WERI-Rb-1 (cell line): ENCODE measurements at regions not wholly inside any gene's neighbourhood (a gene's known extent, or its start where the extent isn't known, plus 50 kb on each side); places are given as distances from the start of the nearest gene placed in this dataset.
"Not testable (repeated sequence)": the region's sequence is repeated elsewhere in the genome, so short reads cannot be mapped to it uniquely, and the experiment has no call there.

Experiments used
- DNase-seq: peaks from one replicate; pipeline ENCODE4 v3.0.0-alpha.2; 2020
- H3K27ac ChIP-seq: fragments of 250-450 bp; sonication (Bioruptor Pico); 2 replicates; pipeline ENCODE4 v1.5.1; 2020; ENCODE audit warnings: mild to moderate bottlenecking, moderate library complexity
- H3K27me3 ChIP-seq: fragments of 250-450 bp; sonication (Bioruptor Pico); 2 replicates; pipeline ENCODE4 v1.5.1; 2021; ENCODE audit warnings: mild to moderate bottlenecking, low read depth, moderate library complexity; ENCODE audit not compliant: insufficient read depth, severe bottlenecking
- H3K36me3 ChIP-seq: fragments of 250-450 bp; sonication (Bioruptor Pico); 2 replicates; pipeline ENCODE4 v1.5.1; 2020; ENCODE audit warnings: mild to moderate bottlenecking, moderate library complexity
- H3K4me3 ChIP-seq: 2 replicates; pipeline ENCODE4 v1.5.1; 2011; ENCODE audit warnings: low read depth, mild to moderate bottlenecking, control low read depth, low read length
- H3K9me3 ChIP-seq: fragments of 250-450 bp; sonication (Bioruptor Pico); 2 replicates; pipeline ENCODE4 v1.5.1; 2021; ENCODE audit warnings: mild to moderate bottlenecking, moderate library complexity; ENCODE audit not compliant: severe bottlenecking

DNA sequence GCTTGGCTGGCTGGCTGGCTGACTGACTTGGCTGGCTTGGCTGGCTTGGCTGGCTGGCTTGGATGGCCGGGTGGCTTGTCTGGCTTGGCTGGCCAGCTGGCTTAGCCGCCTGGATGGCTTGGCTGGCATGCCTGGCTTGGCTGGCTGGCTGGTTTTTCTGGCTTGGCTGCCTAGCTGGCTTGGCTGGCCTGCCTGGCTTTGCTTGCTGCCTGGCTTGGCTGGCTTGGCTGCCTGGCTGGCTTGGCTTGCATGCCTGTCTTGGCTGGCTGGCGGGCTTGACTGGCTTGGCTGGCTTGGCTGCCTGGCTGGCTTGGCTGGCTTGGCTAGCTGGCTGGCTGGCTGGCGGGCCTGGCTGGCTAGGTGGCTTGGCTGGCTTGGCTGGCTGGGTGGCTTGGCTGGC, 2830.5 kb downstream of the RPIA start:
- not testable (repeated sequence) for H3K9me3 ChIP-seq, H3K27ac ChIP-seq, H3K36me3 ChIP-seq, DNase-seq, H3K27me3 ChIP-seq, H3K4me3 ChIP-seq

DNA sequence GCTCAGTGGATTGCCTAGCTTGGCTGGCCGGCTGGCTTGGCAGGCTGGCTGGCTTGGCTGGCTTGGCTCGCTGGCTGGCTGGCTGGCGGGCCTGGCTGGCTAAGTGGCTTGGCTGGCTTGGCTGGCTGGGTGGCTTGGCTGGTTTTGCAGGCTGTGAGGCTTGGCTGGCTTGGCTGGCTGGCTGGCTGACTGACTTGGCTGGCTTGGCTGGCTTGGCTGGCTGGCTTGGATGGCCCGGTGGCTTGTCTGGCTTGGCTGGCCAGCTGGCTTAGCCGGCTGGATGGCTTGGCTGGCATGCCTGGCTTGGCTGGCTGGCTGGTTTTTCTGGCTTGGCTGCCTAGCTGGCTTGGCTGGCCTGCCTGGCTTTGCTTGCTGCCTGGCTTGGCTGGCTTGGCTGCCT, 2831.4 kb downstream of the RPIA start:
- not testable (repeated sequence) for DNase-seq, H3K27ac ChIP-seq, H3K36me3 ChIP-seq, H3K27me3 ChIP-seq, H3K4me3 ChIP-seq, H3K9me3 ChIP-seq

DNA sequence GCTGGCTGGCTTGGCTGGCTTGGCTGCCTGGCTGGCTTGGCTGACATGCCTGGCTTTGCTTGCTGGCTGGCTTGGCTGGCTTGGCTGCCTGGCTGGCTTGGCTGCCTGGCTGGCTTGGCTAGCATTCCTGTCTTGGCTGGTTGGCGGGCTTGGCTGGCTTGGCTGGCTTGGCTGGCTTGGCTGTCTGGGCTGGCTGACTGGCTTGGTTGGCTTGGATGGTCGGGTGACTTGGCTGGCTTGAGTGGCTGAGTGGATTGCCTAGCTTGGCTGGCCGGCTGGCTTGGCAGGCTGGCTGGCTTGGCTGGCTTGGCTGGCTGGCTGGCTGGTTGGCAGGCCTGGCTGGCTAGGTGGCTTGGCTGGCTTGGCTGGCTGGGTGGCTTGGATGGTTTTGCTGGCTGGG, 2832.3 kb downstream of the RPIA start:
- not testable (repeated sequence) for DNase-seq, H3K36me3 ChIP-seq, H3K9me3 ChIP-seq, H3K27me3 ChIP-seq, H3K27ac ChIP-seq, H3K4me3 ChIP-seq

DNA sequence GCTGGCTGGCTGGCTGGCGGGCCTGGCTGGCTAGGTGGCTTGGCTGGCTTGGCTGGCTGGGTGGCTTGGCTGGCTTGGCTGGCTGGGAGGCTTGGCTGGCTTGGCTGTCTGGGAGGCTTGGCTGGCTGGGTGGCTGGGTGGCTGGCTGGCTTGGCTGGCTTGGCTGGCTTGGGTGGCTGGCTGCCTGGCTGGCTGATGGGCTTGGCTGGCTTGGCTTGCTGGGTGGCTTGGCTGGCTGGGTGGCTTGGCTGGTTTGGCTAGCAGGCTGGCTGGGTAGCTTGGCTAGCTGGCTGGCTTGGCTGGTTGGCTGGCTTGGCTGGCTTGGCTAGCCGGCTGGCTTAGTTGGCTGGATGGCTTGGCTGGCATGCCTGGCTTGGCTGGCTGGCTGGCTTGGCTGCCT, 2834.1 kb downstream of the RPIA start:
- not testable (repeated sequence) for H3K9me3 ChIP-seq, H3K27ac ChIP-seq, H3K36me3 ChIP-seq, DNase-seq, H3K4me3 ChIP-seq, H3K27me3 ChIP-seq

DNA sequence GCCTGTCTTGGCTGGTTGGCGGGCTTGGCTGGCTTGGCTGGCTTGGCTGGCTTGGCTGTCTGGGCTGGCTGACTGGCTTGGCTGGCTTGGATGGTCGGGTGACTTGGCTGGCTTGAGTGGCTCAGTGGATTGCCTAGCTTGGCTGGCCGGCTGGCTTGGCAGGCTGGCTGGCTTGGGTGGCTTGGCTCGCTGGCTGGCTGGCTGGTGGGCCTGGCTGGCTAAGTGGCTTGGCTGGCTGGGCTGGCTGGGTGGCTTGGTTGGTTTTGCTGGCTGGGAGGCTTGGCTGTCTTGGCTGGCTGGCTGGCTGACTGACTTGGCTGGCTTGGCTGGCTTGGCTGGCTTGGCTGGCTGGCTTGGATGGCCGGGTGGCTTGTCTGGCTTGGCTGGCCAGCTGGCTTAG, 2834.6 kb downstream of the RPIA start:
- not testable (repeated sequence) for H3K36me3 ChIP-seq, DNase-seq, H3K9me3 ChIP-seq, H3K27me3 ChIP-seq, H3K4me3 ChIP-seq, H3K27ac ChIP-seq

DNA sequence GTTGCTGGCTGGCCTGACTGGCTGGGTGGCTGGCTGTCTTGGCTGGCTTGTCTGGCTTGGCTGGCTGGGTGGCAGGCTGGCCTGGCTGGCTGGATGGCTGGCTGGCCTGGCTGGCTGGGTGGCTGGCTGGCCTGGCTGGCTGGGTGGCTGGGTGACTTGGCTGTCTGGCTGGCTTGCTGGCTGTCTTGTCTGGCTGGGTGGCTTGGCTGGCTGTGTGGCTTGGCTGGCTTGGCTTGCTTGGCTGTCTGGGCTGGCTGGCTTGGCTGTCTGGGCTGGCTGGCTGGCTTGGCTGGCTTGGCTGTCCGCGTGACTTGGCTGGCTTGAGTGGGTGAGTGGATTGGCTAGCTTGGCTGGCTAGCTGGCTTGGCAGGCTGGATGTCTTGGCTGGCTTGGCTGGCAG, 2835.6 kb downstream of the RPIA start:
- not testable (repeated sequence) for H3K27ac ChIP-seq, DNase-seq, H3K36me3 ChIP-seq, H3K9me3 ChIP-seq, H3K4me3 ChIP-seq, H3K27me3 ChIP-seq

DNA sequence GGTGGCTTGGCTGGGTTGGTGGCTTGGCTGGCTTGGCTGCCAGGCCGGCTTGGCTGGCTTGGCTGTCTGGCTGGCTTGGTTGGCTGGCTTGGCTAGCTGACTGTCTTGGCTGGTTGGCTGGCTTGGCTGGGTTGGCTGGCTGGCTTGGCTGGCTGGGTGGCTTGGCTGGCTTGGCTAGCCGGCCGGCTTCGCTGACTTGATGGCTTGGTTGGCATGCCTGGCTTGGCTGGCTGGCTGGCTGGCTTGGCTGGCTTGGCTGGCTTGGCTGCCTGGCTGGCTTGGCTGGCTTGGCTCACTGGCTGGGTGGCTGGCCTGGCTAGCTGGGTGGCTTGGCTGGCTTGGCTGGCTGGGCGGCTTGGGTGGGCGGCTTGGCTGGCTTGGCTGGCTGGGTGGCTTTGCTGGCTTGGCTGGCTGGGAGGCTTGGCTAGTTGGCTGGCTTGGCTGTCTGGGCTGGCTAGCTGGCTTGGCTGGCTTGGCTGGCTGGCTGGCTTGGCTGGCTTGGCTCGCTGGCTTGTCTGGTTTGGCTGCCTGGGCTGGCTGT, 2836.1 kb downstream of the RPIA start:
- H3K9me3 ChIP-seq, result not testable (repeated sequence)

DNA sequence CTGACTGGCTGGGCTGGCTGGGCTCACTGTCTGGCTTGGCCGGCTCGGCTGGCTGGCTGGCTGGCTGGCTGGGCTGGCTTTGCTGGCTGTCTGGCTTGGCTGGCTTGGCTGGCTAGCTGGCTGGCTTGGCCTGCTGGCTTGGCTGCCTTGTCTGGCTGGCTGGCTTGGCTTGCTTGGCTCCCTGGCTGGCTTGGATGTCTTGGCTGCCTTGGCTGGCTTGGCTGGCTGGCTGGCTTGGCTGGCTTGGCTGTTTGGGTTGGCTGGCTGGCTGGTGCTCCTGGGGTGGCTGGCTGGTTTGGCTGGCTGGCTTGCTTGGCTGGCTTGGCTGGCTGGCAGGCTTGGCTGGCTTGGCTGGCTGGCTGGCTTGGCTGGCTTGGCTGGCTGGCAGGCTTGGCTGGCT, 2836.9 kb downstream of the RPIA start:
- not testable (repeated sequence) for H3K27ac ChIP-seq, H3K9me3 ChIP-seq

More for the DNA sequence above, 2836.1 kb downstream of the RPIA start:
- not testable (repeated sequence) for H3K36me3 ChIP-seq, H3K27me3 ChIP-seq, DNase-seq, H3K27ac ChIP-seq, H3K4me3 ChIP-seq

DNA sequence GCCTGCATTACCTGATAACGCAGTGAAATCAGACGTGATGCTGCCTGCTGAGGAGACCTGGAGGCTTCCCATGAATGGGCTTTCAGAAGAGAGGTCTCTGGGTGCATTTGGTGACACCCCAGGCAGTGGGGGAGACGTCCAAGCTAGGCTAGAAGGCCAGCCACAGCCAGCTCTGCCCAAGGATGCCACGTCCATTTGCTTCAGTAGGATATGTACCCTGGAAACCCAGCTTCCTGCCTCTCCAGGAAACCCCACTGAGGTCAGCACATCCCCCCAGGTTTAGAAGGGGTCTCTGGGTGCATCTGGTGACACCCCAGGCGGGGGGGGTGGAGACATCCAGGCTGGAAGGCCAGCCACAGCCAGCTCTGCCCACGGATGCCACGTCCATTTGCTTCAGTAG, 2844.6 kb downstream of the RPIA start:
- not testable (repeated sequence) for H3K27me3 ChIP-seq, H3K36me3 ChIP-seq, H3K27ac ChIP-seq, H3K4me3 ChIP-seq, DNase-seq, H3K9me3 ChIP-seq

More for the DNA sequence above, 2836.9 kb downstream of the RPIA start:
- not testable (repeated sequence) for H3K27me3 ChIP-seq, H3K36me3 ChIP-seq, DNase-seq, H3K4me3 ChIP-seq

DNA sequence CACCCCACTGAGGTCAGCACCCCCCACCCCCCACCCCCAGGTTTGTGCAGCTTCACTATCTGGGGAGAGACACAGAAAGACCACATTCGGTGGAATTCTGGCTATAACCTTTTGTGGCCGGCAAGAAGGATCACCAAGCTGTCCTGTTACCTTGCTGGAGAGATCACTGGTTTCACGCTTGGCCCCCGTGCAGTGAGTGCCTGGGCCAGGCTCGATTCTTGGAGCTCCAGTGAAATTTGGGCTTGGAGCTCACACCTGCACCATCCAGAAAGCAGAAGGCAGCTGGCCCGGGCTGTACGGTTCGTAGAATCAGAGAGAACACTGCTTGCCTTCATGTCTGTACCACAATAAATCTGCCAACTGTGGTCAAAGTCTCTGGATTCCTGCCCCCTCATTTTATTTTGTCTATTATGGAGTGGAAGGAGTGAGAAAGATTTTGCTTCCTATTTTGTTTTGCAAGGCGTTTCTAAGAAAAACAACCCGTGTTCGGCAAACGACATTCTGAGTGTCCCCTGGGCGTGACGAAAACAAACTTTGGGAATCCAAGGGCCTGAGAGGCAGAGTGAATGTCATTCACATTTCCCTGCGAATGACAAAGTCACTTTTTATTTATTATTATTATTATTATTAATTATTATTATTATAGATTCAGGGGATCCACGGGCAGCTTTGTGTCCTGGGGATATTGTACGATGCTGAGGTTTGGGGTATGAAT, 2845.2 kb downstream of the RPIA start:
- not testable (repeated sequence) for H3K27me3 ChIP-seq, DNase-seq, H3K4me3 ChIP-seq, H3K9me3 ChIP-seq, H3K27ac ChIP-seq, H3K36me3 ChIP-seq

DNA sequence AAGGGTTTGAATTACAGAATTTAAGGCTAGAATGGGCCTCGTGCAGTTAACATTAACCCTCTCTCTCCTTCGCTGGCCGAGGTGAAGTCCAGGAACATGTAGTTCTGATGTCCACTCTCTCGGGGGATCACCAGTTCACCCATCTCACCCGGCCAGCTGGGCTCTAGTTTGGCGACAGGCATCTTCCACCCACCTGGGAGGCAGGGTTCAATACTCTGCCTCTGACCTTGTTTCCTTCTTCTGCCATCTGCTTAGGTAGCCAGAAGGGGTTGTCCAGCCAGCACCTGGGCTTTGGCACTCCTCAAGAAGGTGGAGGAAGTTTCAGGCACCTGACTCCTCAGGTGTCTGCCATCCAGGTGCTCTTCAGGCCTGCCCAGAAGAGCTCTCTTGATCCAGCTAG, 2857.8 kb downstream of the RPIA start:
- DNase-seq, H3K4me3 ChIP-seq, H3K9me3 ChIP-seq, H3K36me3 ChIP-seq, H3K27ac ChIP-seq, H3K27me3 ChIP-seq: not testable (repeated sequence)

DNA sequence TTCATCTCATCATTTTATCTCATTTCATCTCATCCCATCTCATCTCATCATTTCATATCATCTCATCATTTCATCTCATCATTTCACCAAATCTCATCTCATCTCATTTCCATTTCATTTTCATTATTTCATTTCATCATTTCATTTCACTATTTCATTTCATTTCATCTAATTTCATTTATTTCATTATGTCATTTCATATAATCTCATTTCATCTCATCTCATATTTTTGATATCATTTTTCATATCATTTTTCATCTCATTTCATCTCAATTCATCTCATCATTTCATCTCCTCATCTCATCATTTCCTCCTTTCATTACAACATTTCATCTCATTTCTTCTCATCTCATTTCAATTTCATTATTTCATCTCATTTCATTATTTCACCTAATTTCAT, 2866.8 kb downstream of the RPIA start:
- not testable (repeated sequence) for H3K27ac ChIP-seq, H3K4me3 ChIP-seq, DNase-seq, H3K27me3 ChIP-seq, H3K9me3 ChIP-seq, H3K36me3 ChIP-seq

DNA sequence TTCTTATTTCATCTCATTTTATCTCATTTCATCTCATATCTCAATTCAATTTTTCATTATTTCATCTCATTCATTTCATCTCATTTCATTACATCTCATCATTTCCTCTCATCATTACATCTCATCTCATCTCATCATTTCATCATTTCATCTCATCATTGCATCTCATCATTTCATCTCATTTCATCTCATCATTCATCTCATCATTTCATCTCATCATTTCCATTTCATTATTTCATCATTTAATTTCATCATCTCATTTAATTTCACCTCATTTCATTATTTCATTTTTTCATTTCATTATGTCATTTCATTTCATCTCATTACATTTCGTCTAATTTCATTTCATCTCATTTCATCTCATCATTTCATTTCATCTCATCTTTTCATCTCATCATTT, 2867.8 kb downstream of the RPIA start:
- not testable (repeated sequence) for H3K4me3 ChIP-seq

DNA sequence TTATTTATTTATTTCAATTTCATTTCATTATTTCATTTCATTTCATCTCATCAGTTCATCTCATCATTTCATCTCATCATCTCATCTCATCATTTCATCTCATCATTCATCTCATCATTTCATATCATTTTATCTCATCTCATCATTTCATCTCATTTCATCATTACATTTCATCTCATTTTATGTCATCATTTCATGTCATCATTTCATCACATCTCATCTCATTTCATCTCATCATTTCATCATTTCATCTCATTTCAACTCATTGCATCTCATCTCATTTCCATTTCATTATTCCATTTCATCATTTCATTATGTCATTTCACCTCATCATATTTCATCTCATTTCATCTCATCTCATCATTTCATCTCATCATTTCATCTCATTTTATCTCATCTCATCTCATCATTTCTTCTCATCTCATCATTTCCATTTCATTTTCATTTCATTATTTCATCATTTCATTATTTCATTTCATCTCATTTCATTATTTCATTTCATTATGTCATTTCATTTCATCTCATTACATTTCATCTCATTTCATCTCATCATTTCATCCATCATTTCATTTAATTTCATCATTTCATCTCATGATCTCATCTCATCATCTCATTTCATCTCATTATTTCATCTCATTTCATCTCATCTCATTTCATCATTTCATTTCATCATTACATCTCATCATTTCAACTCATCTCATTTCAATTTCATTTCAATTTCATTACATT, 2868.6 kb downstream of the RPIA start:
- H3K9me3 ChIP-seq, H3K27me3 ChIP-seq, DNase-seq, H3K36me3 ChIP-seq, H3K27ac ChIP-seq, H3K4me3 ChIP-seq: not testable (repeated sequence)

More for the DNA sequence above, 2867.8 kb downstream of the RPIA start:
- not testable (repeated sequence) for H3K9me3 ChIP-seq, H3K36me3 ChIP-seq, DNase-seq, H3K27ac ChIP-seq, H3K27me3 ChIP-seq

DNA sequence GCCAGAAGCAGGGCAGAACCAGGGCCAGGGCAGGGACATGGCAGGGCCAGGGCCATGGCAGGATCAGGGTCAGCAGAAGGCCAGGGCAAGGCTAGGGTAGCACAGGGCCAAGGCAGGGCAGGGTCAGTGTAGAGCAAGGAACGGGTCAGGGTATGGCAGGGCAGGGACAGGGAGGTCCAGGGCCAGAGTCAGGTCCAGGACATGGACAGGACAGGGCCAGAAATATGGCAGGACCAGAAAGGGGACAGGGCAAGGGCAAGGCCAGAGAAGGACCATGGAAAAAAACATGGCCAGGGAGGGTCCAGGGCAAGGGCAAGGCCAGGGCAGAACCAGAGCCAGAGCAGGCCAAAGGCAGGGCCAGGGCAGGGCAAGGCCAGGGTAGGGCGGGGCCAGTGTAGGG, 2870.7 kb downstream of the RPIA start:
- not testable (repeated sequence) for H3K27ac ChIP-seq, H3K9me3 ChIP-seq, H3K27me3 ChIP-seq, DNase-seq, H3K4me3 ChIP-seq, H3K36me3 ChIP-seq
